Naive B cell (primary cell): ENCODE measurements at regions not wholly inside any gene's neighbourhood (a gene's known extent, or its start where the extent isn't known, plus 50 kb on each side); places are given as distances from the start of the nearest gene placed in this dataset.

Experiments used
- ATAC-seq, 2 donors: fragments of 150-1000 bp; cut with Tn5 transposase; 2 replicates each; pipeline ENCODE4 v1.10.0; 2021; ENCODE audit warnings: low read depth in 2 of 2, mild to moderate bottlenecking in 2 of 2, moderate library complexity in 2 of 2
- DNase-seq: peaks from one replicate; pipeline ENCODE4 v3.0.0; 2022
- H3K27ac Mint-ChIP-seq, 6 donors: one replicate each; pipeline ENCODE4 v1.8.0; 2020 to 2022; ENCODE audit warnings: mild to moderate bottlenecking in 6 of 6, mixed read lengths in 6 of 6, moderate library complexity in 5 of 6, inconsistent platforms in 2 of 6
- H3K27me3 Mint-ChIP-seq, 3 donors: one replicate each; pipeline ENCODE4 v1.8.0; 2021 to 2022; ENCODE audit warnings: mixed read lengths in 3 of 3, mild to moderate bottlenecking in 1 of 3
- H3K36me3 Mint-ChIP-seq, 2 donors: one replicate each; pipeline ENCODE4 v1.8.0; 2020 to 2022; ENCODE audit warnings: mixed read lengths in 2 of 2, inconsistent platforms in 1 of 2, mild to moderate bottlenecking in 1 of 2
- H3K4me1 Mint-ChIP-seq, 3 donors: one replicate each; pipeline ENCODE4 v1.8.0; 2020 to 2022; ENCODE audit warnings: mixed read lengths in 3 of 3, inconsistent platforms in 1 of 3, mild to moderate bottlenecking in 1 of 3, moderate library complexity in 1 of 3
- H3K4me3 Mint-ChIP-seq, 8 donors: one replicate each; pipeline ENCODE4 v1.8.0; 2020 to 2022; ENCODE audit warnings: mild to moderate bottlenecking in 8 of 8, mixed read lengths in 8 of 8, moderate library complexity in 8 of 8, inconsistent platforms in 2 of 8
- H3K9me3 Mint-ChIP-seq, 7 donors: one replicate each; pipeline ENCODE4 v1.8.0; 2020 to 2022; ENCODE audit warnings: mixed read lengths in 7 of 7, mild to moderate bottlenecking in 5 of 7, inconsistent platforms in 2 of 7, moderate library complexity in 1 of 7

- H3K27ac Mint-ChIP-seq, result no peak overlapping the region
- H3K36me3 Mint-ChIP-seq, result no peaks in the 10 kb centered on the region
- H3K4me3 Mint-ChIP-seq, result no peak overlapping the region
- DNase-seq, result no peak
- no peak for ATAC-seq
- H3K9me3 Mint-ChIP-seq, result peaks cover 0 to 8% (median 0%) of the 10 kb centered on the region in 7 donors
- H3K27me3 Mint-ChIP-seq, result no peaks in the 10 kb centered on the region
- no peaks in the 10 kb centered on the region for H3K4me1 Mint-ChIP-seq
Measured at GRCh38 chr15:95341686-95342085, 988.8 kb upstream of the NR2F2 start.

GRCh38 chr15:95345867-95346266 lies 984.6 kb upstream of the NR2F2 start:
- Mint-ChIP-seq H3K36me3 (no peaks in the 10 kb centered on the region), H3K9me3 (peaks cover 0 to 8% (median 2%) of the 10 kb centered on the region in 7 donors), H3K27me3 (no peaks in the 10 kb centered on the region), H3K4me3 (no peak overlapping the region), H3K27ac (no peak overlapping the region), H3K4me1 (no peaks in the 10 kb centered on the region)
- DNase-seq (no peak), ATAC-seq (no peak)

- Mint-ChIP-seq H3K4me3 (no peak overlapping the region), H3K36me3 (no peaks in the 10 kb centered on the region), H3K27ac (no peak overlapping the region), H3K9me3 (peaks cover 0 to 8% (median 2%) of the 10 kb centered on the region in 7 donors), H3K4me1 (no peaks in the 10 kb centered on the region), H3K27me3 (no peaks in the 10 kb centered on the region)
- ATAC-seq (no peak), DNase-seq (no peak)
Measured at GRCh38 chr15:95346721-95347475, 983.6 kb upstream of the NR2F2 start.

- no peak for ATAC-seq
- no peaks in the 10 kb centered on the region for H3K27me3 Mint-ChIP-seq
- no peak for DNase-seq
- H3K36me3 Mint-ChIP-seq, result no peaks in the 10 kb centered on the region
- no peaks in the 10 kb centered on the region for H3K4me1 Mint-ChIP-seq
- no peak overlapping the region for H3K27ac Mint-ChIP-seq
- H3K9me3 Mint-ChIP-seq, result peaks cover 0 to 8% (median 2%) of the 10 kb centered on the region in 7 donors
- no peak overlapping the region for H3K4me3 Mint-ChIP-seq
Measured at GRCh38 chr15:95347837-95348236, 982.7 kb upstream of the NR2F2 start.

GRCh38 chr15:95350908-95351307 lies 979.6 kb upstream of the NR2F2 start:
- peaks cover 0 to 8% (median 2%) of the 10 kb centered on the region in 7 donors for H3K9me3 Mint-ChIP-seq
- ATAC-seq, result no peak
- H3K36me3 Mint-ChIP-seq, result no peaks in the 10 kb centered on the region
- H3K27me3 Mint-ChIP-seq, result no peaks in the 10 kb centered on the region
- no peaks in the 10 kb centered on the region for H3K4me1 Mint-ChIP-seq
- no peak for DNase-seq
- no peak overlapping the region for H3K4me3 Mint-ChIP-seq
- no peak overlapping the region for H3K27ac Mint-ChIP-seq

- Mint-ChIP-seq H3K9me3 (peaks cover 0 to 12% (median 2%) of the 10 kb centered on the region in 7 donors), H3K27ac (no peak overlapping the region), H3K27me3 (peaks cover 0 to 6% (median 0%) of the 10 kb centered on the region in 3 donors), H3K4me3 (no peak overlapping the region), H3K36me3 (no peaks in the 10 kb centered on the region), H3K4me1 (no peaks in the 10 kb centered on the region)
- ATAC-seq (no peak), DNase-seq (no peak)
Measured at GRCh38 chr15:95352631-95353187, 977.8 kb upstream of the NR2F2 start.

GRCh38 chr15:95353512-95353911 lies 977.0 kb upstream of the NR2F2 start:
- DNase-seq, result no peak
- peaks cover 0 to 6% (median 0%) of the 10 kb centered on the region in 3 donors for H3K27me3 Mint-ChIP-seq
- no peak overlapping the region for H3K4me3 Mint-ChIP-seq
- H3K4me1 Mint-ChIP-seq, result no peaks in the 10 kb centered on the region
- H3K36me3 Mint-ChIP-seq, result no peaks in the 10 kb centered on the region
- H3K27ac Mint-ChIP-seq, result no peak overlapping the region
- no peak for ATAC-seq
- peaks cover 0 to 8% (median 0%) of the 10 kb centered on the region in 7 donors for H3K9me3 Mint-ChIP-seq

GRCh38 chr15:95359966-95360365 lies 970.5 kb upstream of the NR2F2 start:
- no peak overlapping the region for H3K27ac Mint-ChIP-seq
- H3K27me3 Mint-ChIP-seq, result peaks cover 0 to 6% (median 0%) of the 10 kb centered on the region in 3 donors
- no peaks in the 10 kb centered on the region for H3K36me3 Mint-ChIP-seq
- H3K9me3 Mint-ChIP-seq, result peaks cover 2 to 33% (median 5%) of the 10 kb centered on the region in 7 donors
- no peaks in the 10 kb centered on the region for H3K4me1 Mint-ChIP-seq
- ATAC-seq (no peak), DNase-seq (no peak)
- H3K4me3 Mint-ChIP-seq, result no peak overlapping the region

GRCh38 chr15:95362306-95362705 lies 968.2 kb upstream of the NR2F2 start:
- Mint-ChIP-seq H3K4me3 (no peak overlapping the region), H3K4me1 (no peaks in the 10 kb centered on the region), H3K27ac (no peak overlapping the region), H3K36me3 (no peaks in the 10 kb centered on the region), H3K27me3 (no peaks in the 10 kb centered on the region), H3K9me3 (peaks cover 2 to 33% (median 7%) of the 10 kb centered on the region in 7 donors)
- no peak for ATAC-seq
- no peak for DNase-seq

GRCh38 chr15:95363646-95364045 lies 966.9 kb upstream of the NR2F2 start:
- Mint-ChIP-seq H3K4me1 (no peaks in the 10 kb centered on the region), H3K9me3 (peaks cover 2 to 33% (median 7%) of the 10 kb centered on the region in 7 donors), H3K4me3 (no peak overlapping the region), H3K36me3 (no peaks in the 10 kb centered on the region), H3K27me3 (no peaks in the 10 kb centered on the region), H3K27ac (no peak overlapping the region)
- DNase-seq (no peak), ATAC-seq (no peak)

GRCh38 chr15:95365511-95366107 lies 964.9 kb upstream of the NR2F2 start:
- peaks cover 2 to 24% (median 7%) of the 10 kb centered on the region in 7 donors for H3K9me3 Mint-ChIP-seq

GRCh38 chr15:95368191-95368590 lies 962.3 kb upstream of the NR2F2 start:
- H3K27ac Mint-ChIP-seq, result no peak overlapping the region
- no peak for ATAC-seq
- DNase-seq, result no peak
- no peaks in the 10 kb centered on the region for H3K27me3 Mint-ChIP-seq
- no peak overlapping the region for H3K4me3 Mint-ChIP-seq
- peaks cover 0 to 4% (median under 1%) of the 10 kb centered on the region in 7 donors for H3K9me3 Mint-ChIP-seq
- no peaks in the 10 kb centered on the region for H3K36me3 Mint-ChIP-seq
- H3K4me1 Mint-ChIP-seq, result no peaks in the 10 kb centered on the region

More at GRCh38 chr15:95365511-95366107, 964.9 kb upstream of the NR2F2 start:
- ATAC-seq, result no peak
- no peak for DNase-seq
- H3K4me3 Mint-ChIP-seq, result no peak overlapping the region
- H3K36me3 Mint-ChIP-seq, result no peaks in the 10 kb centered on the region
- no peaks in the 10 kb centered on the region for H3K4me1 Mint-ChIP-seq
- no peak overlapping the region for H3K27ac Mint-ChIP-seq
- no peaks in the 10 kb centered on the region for H3K27me3 Mint-ChIP-seq

GRCh38 chr15:95368755-95369601 lies 961.5 kb upstream of the NR2F2 start:
- no peak for DNase-seq
- no peaks in the 10 kb centered on the region for H3K4me1 Mint-ChIP-seq
- no peak overlapping the region for H3K27ac Mint-ChIP-seq
- H3K27me3 Mint-ChIP-seq, result no peaks in the 10 kb centered on the region
- H3K9me3 Mint-ChIP-seq, result peaks cover 0 to 4% (median 0%) of the 10 kb centered on the region in 7 donors
- no peak overlapping the region for H3K4me3 Mint-ChIP-seq
- no peaks in the 10 kb centered on the region for H3K36me3 Mint-ChIP-seq
- no peak for ATAC-seq
